ENCODE measurements at regions not wholly inside any gene's neighbourhood (a gene's known extent, or its start where the extent isn't known, plus 50 kb on each side); places are given as distances from the start of the nearest gene placed in this dataset.

DNA sequence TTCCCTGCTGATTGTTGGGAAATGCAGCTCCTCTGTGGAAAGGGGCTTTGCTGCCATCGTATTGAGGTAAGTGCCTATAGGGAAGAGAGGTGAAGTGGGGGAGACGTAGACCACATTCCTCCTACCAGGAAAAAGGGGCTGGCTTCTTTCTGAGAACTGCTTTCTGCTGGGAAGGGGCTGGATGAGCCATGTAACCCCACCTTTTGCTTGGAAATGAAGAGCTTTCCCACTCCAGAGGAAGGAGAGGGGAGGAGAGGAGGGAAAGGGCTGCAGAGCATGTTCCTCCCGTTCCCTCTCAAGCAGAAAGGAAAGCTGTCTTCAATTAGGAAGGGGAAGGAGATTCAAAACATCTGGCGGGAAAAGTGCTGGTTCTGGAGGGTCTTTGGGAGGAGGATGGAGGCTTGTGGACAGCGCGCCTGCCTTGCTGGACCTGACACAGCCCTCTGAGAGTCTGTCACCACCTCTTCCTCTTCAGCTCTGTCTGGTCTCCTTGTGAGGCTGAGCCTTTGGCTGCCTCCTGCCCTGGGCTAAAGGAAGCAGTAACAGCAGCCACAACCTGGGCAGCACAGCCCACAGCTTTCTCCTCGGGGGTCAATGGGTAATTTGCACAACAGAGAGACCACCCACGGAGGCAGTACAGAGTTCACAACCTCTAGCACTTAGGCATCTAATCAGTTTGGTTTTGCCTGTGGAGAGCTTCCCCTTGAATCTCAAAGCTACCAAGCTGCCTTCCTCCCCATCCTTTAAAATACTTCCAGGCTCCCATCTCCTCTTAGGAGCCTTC, 410.0 kb upstream of the TNP1 start:
- no peaks in the 10 kb centered on the region for H3K4me1 Mint-ChIP-seq (ENCODE audit: low read depth in 2 of 2)
- peaks cover 3% of the 10 kb centered on the region for H3K9me3 Mint-ChIP-seq
- no peak overlapping the region for H3K27ac Mint-ChIP-seq
- no peaks in the 10 kb centered on the region for H3K36me3 Mint-ChIP-seq
- ATAC-seq (no peak), DNase-seq (ENCODE audit: low spot score) (no peak)
- H3K27me3 Mint-ChIP-seq, result peaks cover 19 to 32% of the 10 kb centered on the region in 2 donors
- H3K4me3 Mint-ChIP-seq, result no peak overlapping the region

DNA sequence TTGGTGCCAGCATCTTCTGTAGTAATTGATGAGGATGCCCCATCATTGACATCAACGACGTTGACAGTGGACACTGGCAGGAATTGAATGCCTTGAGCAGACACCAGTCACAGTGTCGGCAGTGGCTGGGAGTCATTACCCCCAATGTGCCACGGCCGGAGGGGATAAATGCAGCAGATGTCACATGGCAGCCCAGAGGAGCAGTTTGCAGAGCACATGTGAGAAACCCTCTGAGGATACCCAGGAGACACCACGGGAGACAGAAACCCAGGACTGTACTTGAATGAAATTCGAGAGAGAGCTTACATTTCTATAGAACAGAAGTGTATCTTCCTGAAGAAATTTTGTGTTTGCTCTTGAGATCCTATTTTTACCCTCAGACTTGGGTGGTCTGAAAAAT, 409.1 kb upstream of the TNP1 start:
- H3K4me3 Mint-ChIP-seq, result no peak overlapping the region
- no peak for ATAC-seq
- no peaks in the 10 kb centered on the region for H3K4me1 Mint-ChIP-seq (ENCODE audit: low read depth in 2 of 2)
- H3K9me3 Mint-ChIP-seq, result peaks cover 3% of the 10 kb centered on the region
- no peak overlapping the region for H3K27ac Mint-ChIP-seq
- no peaks in the 10 kb centered on the region for H3K36me3 Mint-ChIP-seq
- peaks cover 17 to 32% of the 10 kb centered on the region in 2 donors for H3K27me3 Mint-ChIP-seq
- no peak for DNase-seq (ENCODE audit: low spot score)

DNA sequence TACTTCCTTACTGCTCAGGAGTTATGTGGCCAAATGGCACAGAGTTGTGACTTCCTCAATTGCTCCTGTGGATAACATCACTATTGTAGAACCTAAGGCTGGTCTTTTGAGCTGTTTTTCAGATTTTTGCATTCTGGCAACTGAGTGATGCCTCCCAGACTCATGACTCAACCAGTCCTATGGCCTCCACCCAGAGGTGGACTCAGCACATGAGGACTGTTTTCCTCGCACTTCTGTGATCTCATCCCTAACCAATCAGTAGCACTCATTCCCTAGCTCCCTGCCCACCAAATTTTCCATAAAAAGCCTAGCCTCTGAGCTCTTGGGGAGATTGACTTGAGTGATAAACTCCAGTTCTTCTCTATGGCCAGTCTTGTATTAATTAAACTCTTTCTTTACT, 407.9 kb upstream of the TNP1 start:
- Mint-ChIP-seq H3K4me3 (no peak overlapping the region), H3K36me3 (no peaks in the 10 kb centered on the region), H3K27me3 (peaks cover 17 to 40% of the 10 kb centered on the region in 2 donors), H3K4me1 (ENCODE audit: low read depth in 2 of 2) (no peaks in the 10 kb centered on the region), H3K9me3 (peaks cover 3% of the 10 kb centered on the region), H3K27ac (no peak overlapping the region)
- DNase-seq (ENCODE audit: low spot score), result no peak
- no peak for ATAC-seq

DNA sequence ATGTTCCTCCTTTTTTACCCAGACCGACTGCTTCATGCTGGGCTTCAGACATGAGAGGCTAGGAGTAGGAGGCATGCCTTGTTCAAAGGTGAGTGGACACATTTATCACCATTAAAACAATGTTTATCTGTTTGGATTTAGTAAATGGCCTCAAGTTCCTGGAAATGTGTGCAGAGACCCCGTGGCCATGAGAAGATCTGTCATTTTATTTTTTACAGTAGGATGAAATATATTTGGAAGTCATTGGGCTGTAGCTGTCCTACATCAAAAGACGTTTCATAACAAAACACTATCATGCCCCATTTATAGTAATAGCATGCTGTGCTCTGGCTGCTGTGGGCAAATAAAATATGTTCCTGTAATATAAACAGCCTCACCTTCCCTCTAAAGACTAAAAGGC, 403.9 kb upstream of the TNP1 start:
- H3K4me1 Mint-ChIP-seq (ENCODE audit: low read depth in 2 of 2), result no peaks in the 10 kb centered on the region
- peaks cover 5% of the 10 kb centered on the region for H3K36me3 Mint-ChIP-seq
- no peak for DNase-seq (ENCODE audit: low spot score)
- ATAC-seq, result no peak
- H3K27me3 Mint-ChIP-seq, result peaks cover 16 to 47% of the 10 kb centered on the region in 2 donors
- H3K27ac Mint-ChIP-seq, result no peak overlapping the region
- H3K9me3 Mint-ChIP-seq, result peaks cover 3% of the 10 kb centered on the region
- no peak overlapping the region for H3K4me3 Mint-ChIP-seq

DNA sequence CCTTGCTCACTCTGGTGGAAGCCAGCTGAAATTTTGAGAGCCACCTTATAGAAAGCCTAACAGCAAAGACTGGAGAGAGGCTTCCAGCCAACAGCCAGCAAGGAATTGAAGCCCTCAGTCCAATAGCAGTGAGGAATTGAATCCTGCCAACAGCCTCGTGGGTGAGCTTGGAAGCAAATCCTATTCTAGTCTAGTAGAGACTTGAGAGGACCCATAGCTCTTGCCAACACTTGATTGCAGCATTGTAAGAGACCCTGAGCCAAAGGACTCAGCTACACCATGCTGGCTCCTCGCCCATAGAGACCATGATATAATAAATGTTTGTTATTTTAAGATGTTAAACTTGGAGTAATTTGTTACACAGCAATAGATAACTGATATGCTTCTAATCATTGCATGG, 403.0 kb upstream of the TNP1 start:
- Mint-ChIP-seq H3K9me3 (peaks cover 1% of the 10 kb centered on the region), H3K27me3 (peaks cover 12 to 47% of the 10 kb centered on the region in 2 donors), H3K4me3 (no peak overlapping the region), H3K36me3 (peaks cover 5% of the 10 kb centered on the region), H3K27ac (no peak overlapping the region), H3K4me1 (ENCODE audit: low read depth in 2 of 2) (no peaks in the 10 kb centered on the region)
- no peak for ATAC-seq
- DNase-seq (ENCODE audit: low spot score), result no peak

DNA sequence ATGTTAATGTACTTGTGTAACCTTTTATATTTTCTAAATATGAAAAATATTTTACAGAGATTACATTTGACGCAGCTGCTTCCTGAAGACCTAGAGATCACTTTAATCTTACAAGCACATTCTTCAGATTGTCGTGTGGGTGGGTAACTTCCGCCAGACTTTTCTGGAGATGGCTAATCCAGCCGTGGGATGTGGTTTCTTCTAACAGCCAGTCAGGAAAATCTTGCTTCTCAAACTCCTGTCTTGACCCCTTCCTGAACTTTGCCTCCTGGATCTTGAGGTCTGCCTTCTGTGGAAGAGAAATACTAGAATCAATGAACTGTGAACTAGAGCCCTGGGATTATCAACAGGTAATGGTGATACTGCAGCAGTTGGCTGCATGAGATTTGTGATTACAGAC, 401.6 kb upstream of the TNP1 start:
- ATAC-seq (no peak), DNase-seq (ENCODE audit: low spot score) (no peak)
- peaks cover 5% of the 10 kb centered on the region for H3K36me3 Mint-ChIP-seq
- H3K9me3 Mint-ChIP-seq, result no peaks in the 10 kb centered on the region
- H3K27me3 Mint-ChIP-seq, result peaks cover 9 to 39% of the 10 kb centered on the region in 2 donors
- H3K4me3 Mint-ChIP-seq, result no peak overlapping the region
- no peaks in the 10 kb centered on the region for H3K4me1 Mint-ChIP-seq (ENCODE audit: low read depth in 2 of 2)
- H3K27ac Mint-ChIP-seq, result no peak overlapping the region

DNA sequence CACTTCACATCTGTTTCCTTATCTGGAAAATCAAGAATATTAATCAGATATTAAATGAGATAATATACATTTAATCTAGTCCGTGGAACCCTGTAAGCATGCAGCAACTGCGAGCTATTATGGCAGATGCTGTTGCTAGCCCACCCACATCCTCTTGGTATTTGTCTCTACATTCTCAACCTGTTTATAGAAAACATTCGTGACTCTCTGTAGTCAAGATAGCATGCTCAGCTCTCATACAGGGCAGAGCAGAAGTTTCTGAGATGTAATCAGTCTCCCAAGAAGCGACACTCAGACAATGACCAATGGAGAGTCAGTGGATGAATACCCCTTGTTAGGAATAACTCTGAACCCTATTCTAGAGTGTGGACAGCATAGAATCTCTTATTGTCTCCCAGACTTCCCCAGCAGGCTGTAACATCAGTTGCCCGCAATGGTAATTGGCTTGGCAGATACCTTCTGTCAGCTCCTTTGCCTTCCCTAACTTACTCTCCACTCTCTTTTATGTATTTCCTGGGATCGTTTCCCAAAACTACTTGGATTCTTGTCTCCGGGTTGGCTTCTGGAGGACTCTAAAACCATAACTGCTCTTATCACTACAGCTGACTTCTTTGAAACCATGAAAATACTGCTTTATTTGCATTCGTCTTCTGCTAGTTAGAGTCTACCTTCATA, 400.7 kb upstream of the TNP1 start:
- no peak for DNase-seq (ENCODE audit: low spot score)
- H3K27ac Mint-ChIP-seq, result no peak overlapping the region
- no peak overlapping the region for H3K4me3 Mint-ChIP-seq
- H3K4me1 Mint-ChIP-seq (ENCODE audit: low read depth in 2 of 2), result no peaks in the 10 kb centered on the region
- no peak for ATAC-seq
- H3K36me3 Mint-ChIP-seq, result peaks cover 5% of the 10 kb centered on the region
- H3K27me3 Mint-ChIP-seq, result peaks cover 9 to 33% of the 10 kb centered on the region in 2 donors
- no peaks in the 10 kb centered on the region for H3K9me3 Mint-ChIP-seq

DNA sequence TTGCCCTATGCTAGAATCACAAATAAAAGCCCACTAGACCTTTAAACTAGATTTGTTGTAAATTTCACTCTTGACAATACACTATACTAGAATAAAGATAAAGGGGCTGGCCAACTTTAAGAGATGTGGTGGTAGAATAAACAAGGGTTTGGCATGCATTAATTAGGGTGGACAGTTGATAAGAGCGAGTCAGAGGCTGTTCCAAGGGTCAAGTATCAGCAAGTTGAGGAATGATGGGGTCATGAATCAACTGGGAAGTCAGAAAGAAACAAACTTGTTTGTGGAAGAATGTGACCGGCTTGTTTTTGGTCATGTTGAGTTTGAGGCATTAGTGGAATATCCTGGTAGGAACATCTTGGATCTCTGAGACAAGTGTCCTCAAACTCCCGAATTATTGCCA, 398.3 kb upstream of the TNP1 start:
- H3K9me3 Mint-ChIP-seq, result no peaks in the 10 kb centered on the region
- H3K36me3 Mint-ChIP-seq, result peaks cover 5% of the 10 kb centered on the region
- DNase-seq (ENCODE audit: low spot score) (no peak), ATAC-seq (no peak)
- H3K27me3 Mint-ChIP-seq, result peaks cover 19 to 44% of the 10 kb centered on the region in 2 donors
- H3K4me3 Mint-ChIP-seq, result no peak overlapping the region
- H3K27ac Mint-ChIP-seq, result no peak overlapping the region
- H3K4me1 Mint-ChIP-seq (ENCODE audit: low read depth in 2 of 2), result no peaks in the 10 kb centered on the region

DNA sequence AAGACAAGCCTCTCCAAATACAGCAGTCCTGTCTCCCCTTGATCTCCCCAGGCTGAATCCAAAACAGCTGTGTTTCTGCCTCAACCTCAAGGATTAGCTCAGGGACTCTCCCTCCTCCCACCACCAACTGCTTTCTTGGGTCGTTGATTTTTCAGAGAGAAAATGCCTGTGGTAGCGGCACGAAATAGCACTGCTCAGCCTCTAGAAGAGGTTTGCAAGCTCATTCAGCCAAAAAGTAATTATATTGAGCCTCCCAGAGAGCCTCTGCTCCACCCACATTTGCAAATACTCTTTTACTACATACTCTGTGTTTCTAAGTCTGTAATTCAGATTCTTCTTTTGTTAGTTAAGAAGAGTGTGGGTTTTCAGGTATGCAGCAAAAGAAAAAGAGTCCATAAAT, 396.4 kb upstream of the TNP1 start:
- Mint-ChIP-seq H3K9me3 (peaks cover 2% of the 10 kb centered on the region), H3K36me3 (peaks cover 5% of the 10 kb centered on the region), H3K4me1 (ENCODE audit: low read depth in 2 of 2) (no peaks in the 10 kb centered on the region), H3K27ac (no peak overlapping the region), H3K27me3 (peaks cover 19 to 45% of the 10 kb centered on the region in 2 donors), H3K4me3 (no peak overlapping the region)
- ATAC-seq (no peak), DNase-seq (ENCODE audit: low spot score) (no peak)

DNA sequence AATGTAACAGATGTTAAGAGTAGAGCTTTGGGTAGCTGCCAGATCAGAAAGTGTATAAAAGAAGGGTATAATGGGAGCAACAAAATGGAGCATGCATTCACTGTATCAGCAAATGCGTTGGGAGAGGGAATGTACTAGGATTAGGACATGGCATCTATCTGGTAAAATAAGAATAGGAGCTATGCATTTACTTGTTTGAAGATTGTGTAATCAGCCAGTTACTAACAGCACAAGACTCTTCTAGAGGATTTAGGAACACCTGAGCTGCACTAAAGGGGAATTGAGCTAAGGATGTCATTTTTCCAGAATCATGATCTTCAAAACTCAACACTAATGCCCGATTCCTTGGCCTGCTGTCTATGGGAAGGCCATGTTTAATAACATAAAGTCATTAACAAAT, 394.2 kb upstream of the TNP1 start:
- peaks cover 13 to 32% of the 10 kb centered on the region in 2 donors for H3K27me3 Mint-ChIP-seq
- peaks cover 2% of the 10 kb centered on the region for H3K9me3 Mint-ChIP-seq
- H3K4me1 Mint-ChIP-seq (ENCODE audit: low read depth in 2 of 2), result no peaks in the 10 kb centered on the region
- ATAC-seq (no peak), DNase-seq (ENCODE audit: low spot score) (no peak)
- no peak overlapping the region for H3K27ac Mint-ChIP-seq
- no peak overlapping the region for H3K4me3 Mint-ChIP-seq
- H3K36me3 Mint-ChIP-seq, result no peaks in the 10 kb centered on the region

DNA sequence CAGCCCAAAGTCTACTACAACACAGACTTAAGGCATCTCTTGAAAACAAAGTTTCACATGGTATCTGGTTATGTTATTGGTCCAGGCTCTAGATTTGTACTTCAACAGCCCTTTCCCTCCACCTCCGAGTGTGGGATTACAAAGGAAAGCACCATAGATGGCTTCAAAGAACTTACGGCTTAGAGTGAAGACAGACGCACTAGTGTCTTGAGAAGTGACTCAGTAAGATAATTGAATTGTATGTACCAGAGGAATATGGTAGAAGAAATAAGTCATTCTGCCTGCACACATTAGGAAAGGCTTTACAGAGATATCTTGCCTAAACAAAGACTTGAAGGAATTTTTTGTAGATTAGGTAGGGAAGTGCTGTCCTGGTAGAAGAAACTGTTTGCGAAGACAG, 392.3 kb upstream of the TNP1 start:
- DNase-seq (ENCODE audit: low spot score), result no peak
- H3K4me1 Mint-ChIP-seq (ENCODE audit: low read depth in 2 of 2), result no peaks in the 10 kb centered on the region
- H3K27me3 Mint-ChIP-seq, result peaks cover 17 to 25% of the 10 kb centered on the region in 2 donors
- no peak overlapping the region for H3K27ac Mint-ChIP-seq
- no peak for ATAC-seq
- no peaks in the 10 kb centered on the region for H3K36me3 Mint-ChIP-seq
- no peak overlapping the region for H3K4me3 Mint-ChIP-seq
- peaks cover 2% of the 10 kb centered on the region for H3K9me3 Mint-ChIP-seq

DNA sequence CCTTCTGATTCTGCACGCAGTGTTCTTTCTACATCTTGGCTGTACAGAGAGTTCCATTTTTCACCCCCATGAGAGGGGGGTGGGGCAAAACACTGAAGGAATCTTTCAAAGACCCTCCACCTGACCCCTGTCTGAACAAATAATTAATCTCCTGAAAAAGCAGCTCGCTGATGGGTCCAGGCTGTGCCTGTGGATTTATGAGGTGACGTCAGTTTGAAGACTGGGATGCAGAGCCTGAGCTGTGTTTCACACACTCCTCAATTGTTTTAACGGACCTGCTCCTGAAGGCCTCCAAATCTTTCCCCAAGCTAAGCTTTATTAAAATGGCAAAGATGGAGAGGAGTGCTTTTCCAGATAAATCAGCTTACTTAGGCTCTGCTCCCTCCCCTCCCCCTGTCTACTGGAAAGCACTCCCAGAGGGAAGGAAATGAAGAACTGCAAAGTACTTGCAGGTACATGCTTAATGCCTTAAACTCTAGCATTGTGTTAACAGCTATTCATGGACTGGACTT, 390.2 kb upstream of the TNP1 start:
- Mint-ChIP-seq H3K4me3 (no peak overlapping the region), H3K9me3 (peaks cover 2% of the 10 kb centered on the region), H3K36me3 (no peaks in the 10 kb centered on the region), H3K27ac (no peak overlapping the region), H3K27me3 (peaks cover 19 to 20% of the 10 kb centered on the region in 2 donors), H3K4me1 (ENCODE audit: low read depth in 2 of 2) (peaks cover 0 to 5% of the 10 kb centered on the region in 2 donors)
- ATAC-seq (no peak), DNase-seq (ENCODE audit: low spot score) (no peak)

DNA sequence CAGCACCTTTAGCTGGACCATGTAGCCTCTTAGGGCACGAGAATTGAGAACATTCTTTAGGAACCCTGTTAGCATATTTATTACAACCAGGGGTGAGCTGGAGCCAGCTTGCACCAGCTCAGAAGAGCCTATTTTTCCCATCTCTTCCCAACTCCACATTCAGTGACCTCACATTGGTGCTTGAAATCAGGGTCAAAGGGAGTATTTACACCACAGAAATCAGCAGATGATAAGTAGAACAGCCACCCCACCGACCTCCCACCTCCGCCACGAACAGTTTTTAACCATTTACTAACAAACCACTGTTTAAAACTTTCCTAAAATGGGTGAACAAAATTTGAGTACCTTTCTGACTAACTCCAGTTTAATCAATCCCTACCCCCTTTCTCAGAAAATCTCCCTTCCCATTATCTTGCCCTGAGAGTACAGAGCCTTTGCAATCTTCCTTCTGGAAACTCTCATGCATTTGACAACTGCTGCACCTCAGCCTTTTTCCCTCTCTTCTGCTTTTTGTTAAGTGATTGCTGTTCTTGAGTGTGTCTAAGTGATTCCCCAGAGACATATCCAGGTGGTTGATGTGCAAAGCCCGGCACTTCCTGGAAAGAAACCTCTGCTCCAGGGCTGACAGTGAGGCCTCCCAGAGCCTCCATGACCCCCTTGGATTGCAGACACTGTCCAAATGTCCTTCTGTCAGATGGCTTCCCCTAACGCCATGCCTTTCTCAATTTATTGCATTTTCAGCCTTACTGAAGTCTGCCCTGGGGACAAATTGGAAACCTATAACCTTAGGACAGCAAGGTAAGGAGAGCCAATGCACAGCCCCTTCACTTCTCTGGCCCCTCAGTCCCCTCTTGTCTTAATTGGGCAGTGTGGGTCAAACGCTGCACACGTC, 389.5 kb upstream of the TNP1 start:
- ATAC-seq, result no peak
- Mint-ChIP-seq H3K4me1 (ENCODE audit: low read depth in 2 of 2) (peaks cover 0 to 5% of the 10 kb centered on the region in 2 donors), H3K27ac (no peak overlapping the region), H3K4me3 (no peak overlapping the region), H3K36me3 (no peaks in the 10 kb centered on the region), H3K27me3 (peaks cover 19 to 20% of the 10 kb centered on the region in 2 donors), H3K9me3 (peaks cover 2% of the 10 kb centered on the region)
- DNase-seq (ENCODE audit: low spot score), result no peak
